ENCODE measurements at regions not wholly inside any gene's neighbourhood (a gene's known extent, or its start where the extent isn't known, plus 50 kb on each side); places are given as distances from the start of the nearest gene placed in this dataset.

GRCh38 chr11:98564233-98564632, 456.5 kb upstream of the CNTN5 start:
- H4K20me1 ChIP-seq (ENCODE audit: control insufficient read depth, insufficient read depth, low read depth, low read length) = no peaks in the 10 kb centered on the region
- no peak overlapping the region for H3K4me3 ChIP-seq (ENCODE audit: low read length)
- H3K79me2 ChIP-seq (ENCODE audit: control insufficient read depth, low read length) = no peaks in the 10 kb centered on the region
- no peaks in the 10 kb centered on the region for H3K9me2 ChIP-seq (replicated peaks; ENCODE audit: control insufficient read depth, low read length)
- no peak for TF ChIP-seq EZH2phosphoT487 (IDR thresholded peaks at IDR 0.05; ENCODE audit: borderline replicate concordance, low read length)
- H3K4me1 ChIP-seq (ENCODE audit: control insufficient read depth, low read length) = no peaks in the 10 kb centered on the region
- no peak overlapping the region for H3K4me2 ChIP-seq (ENCODE audit: low read length)
- H3K27ac ChIP-seq (ENCODE audit: low read depth, low read length) = no peak overlapping the region
- H3K36me3 ChIP-seq (ENCODE audit: control insufficient read depth, low read length) = no peaks in the 10 kb centered on the region
- H3K9me3 ChIP-seq (ENCODE audit: control insufficient read depth, insufficient read depth, low read length) = peaks cover 4% of the 10 kb centered on the region; the same call in 1 of the 2 replicates
- H3F3A ChIP-seq (ENCODE audit: control insufficient read depth, insufficient read depth) = no peaks in the 10 kb centered on the region
- no peaks in the 10 kb centered on the region for H3K27me3 ChIP-seq (ENCODE audit: control insufficient read depth, low read length)

GRCh38 chr11:98564881-98565280, 455.9 kb upstream of the CNTN5 start:
- Histone ChIP-seq H3K79me2 (ENCODE audit: control insufficient read depth, low read length) (no peaks in the 10 kb centered on the region), H3K9me3 (ENCODE audit: control insufficient read depth, insufficient read depth, low read length) (peaks cover 4% of the 10 kb centered on the region; the same call in 1 of the 2 replicates), H3K4me3 (ENCODE audit: low read length) (no peak overlapping the region), H4K20me1 (ENCODE audit: control insufficient read depth, insufficient read depth, low read depth, low read length) (no peaks in the 10 kb centered on the region), H3K9me2 (replicated peaks; ENCODE audit: control insufficient read depth, low read length) (no peaks in the 10 kb centered on the region), H3K36me3 (ENCODE audit: control insufficient read depth, low read length) (no peaks in the 10 kb centered on the region), H3K4me2 (ENCODE audit: low read length) (no peak overlapping the region), H3K27ac (ENCODE audit: low read depth, low read length) (no peak overlapping the region), H3F3A (ENCODE audit: control insufficient read depth, insufficient read depth) (no peaks in the 10 kb centered on the region), H3K27me3 (ENCODE audit: control insufficient read depth, low read length) (no peaks in the 10 kb centered on the region), H3K4me1 (ENCODE audit: control insufficient read depth, low read length) (no peaks in the 10 kb centered on the region)
- no peak for TF ChIP-seq CTCF (IDR thresholded peaks at IDR 0.05; ENCODE audit: low read depth, low read length, poor library complexity, severe bottlenecking)
- no peak for TF ChIP-seq EZH2phosphoT487 (IDR thresholded peaks at IDR 0.05; ENCODE audit: borderline replicate concordance, low read length)

- H3K36me3 ChIP-seq (ENCODE audit: control insufficient read depth, low read length) = no peaks in the 10 kb centered on the region
- H3K27ac ChIP-seq (ENCODE audit: low read depth, low read length) = no peak overlapping the region
- H3K79me2 ChIP-seq (ENCODE audit: control insufficient read depth, low read length) = no peaks in the 10 kb centered on the region
- no peaks in the 10 kb centered on the region for H3K27me3 ChIP-seq (ENCODE audit: control insufficient read depth, low read length)
- H4K20me1 ChIP-seq (ENCODE audit: control insufficient read depth, insufficient read depth, low read depth, low read length) = no peaks in the 10 kb centered on the region
- H3K9me2 ChIP-seq (replicated peaks; ENCODE audit: control insufficient read depth, low read length) = no peaks in the 10 kb centered on the region
- no peak overlapping the region for H3K4me2 ChIP-seq (ENCODE audit: low read length)
- H3K4me1 ChIP-seq (ENCODE audit: control insufficient read depth, low read length) = no peaks in the 10 kb centered on the region
- no peaks in the 10 kb centered on the region for H3F3A ChIP-seq (ENCODE audit: control insufficient read depth, insufficient read depth)
- TF ChIP-seq EZH2phosphoT487 (IDR thresholded peaks at IDR 0.05; ENCODE audit: borderline replicate concordance, low read length) (no peak), CTCF (IDR thresholded peaks at IDR 0.05; ENCODE audit: low read depth, low read length, poor library complexity, severe bottlenecking) (no peak)
- no peak overlapping the region for H3K4me3 ChIP-seq (ENCODE audit: low read length)
- peaks cover 4% of the 10 kb centered on the region; the same call in 1 of the 2 replicates for H3K9me3 ChIP-seq (ENCODE audit: control insufficient read depth, insufficient read depth, low read length)
Observed at GRCh38 chr11:98565311-98565710, 455.4 kb upstream of the CNTN5 start.

GRCh38 chr11:98566978-98567377, 453.8 kb upstream of the CNTN5 start:
- Histone ChIP-seq H4K20me1 (ENCODE audit: control insufficient read depth, insufficient read depth, low read depth, low read length) (no peaks in the 10 kb centered on the region), H3K27me3 (ENCODE audit: control insufficient read depth, low read length) (no peaks in the 10 kb centered on the region), H3K9me2 (replicated peaks; ENCODE audit: control insufficient read depth, low read length) (no peaks in the 10 kb centered on the region), H3K4me3 (ENCODE audit: low read length) (no peak overlapping the region), H3K36me3 (ENCODE audit: control insufficient read depth, low read length) (no peaks in the 10 kb centered on the region), H3K4me2 (ENCODE audit: low read length) (no peak overlapping the region), H3F3A (ENCODE audit: control insufficient read depth, insufficient read depth) (no peaks in the 10 kb centered on the region), H3K9me3 (ENCODE audit: control insufficient read depth, insufficient read depth, low read length) (peaks cover 4% of the 10 kb centered on the region; the same call in 1 of the 2 replicates), H3K4me1 (ENCODE audit: control insufficient read depth, low read length) (no peaks in the 10 kb centered on the region), H3K79me2 (ENCODE audit: control insufficient read depth, low read length) (no peaks in the 10 kb centered on the region), H3K27ac (ENCODE audit: low read depth, low read length) (no peak overlapping the region)
- TF ChIP-seq CTCF (IDR thresholded peaks at IDR 0.05; ENCODE audit: low read depth, low read length, poor library complexity, severe bottlenecking) = no peak
- no peak for TF ChIP-seq EZH2phosphoT487 (IDR thresholded peaks at IDR 0.05; ENCODE audit: borderline replicate concordance, low read length)
